Adipocyte (in vitro differentiated cells): ENCODE measurements at regions not wholly inside any gene's neighbourhood (a gene's known extent, or its start where the extent isn't known, plus 50 kb on each side); places are given as distances from the start of the nearest gene placed in this dataset.

Experiments
- DNase-seq: peaks from one replicate; pipeline ENCODE4 v3.0.0-alpha.2; 2015; ENCODE audit warnings: low read depth
- H3K27me3 ChIP-seq: replicated peaks from 2 replicates; pipeline ENCODE4 v1.7.0; 2013; ENCODE audit warnings: mild to moderate bottlenecking, low read length, moderate library complexity; ENCODE audit not compliant: control insufficient read depth, insufficient read depth
- H3K36me3 ChIP-seq: 2 replicates; pipeline ENCODE4 v1.7.0; 2013; ENCODE audit warnings: low read length, mild to moderate bottlenecking, moderate library complexity; ENCODE audit not compliant: control insufficient read depth, insufficient read depth, severe bottlenecking
- H3K4me1 ChIP-seq: 2 replicates; pipeline ENCODE4 v1.7.0; 2013; ENCODE audit warnings: mild to moderate bottlenecking, low read length, moderate library complexity; ENCODE audit not compliant: control insufficient read depth, insufficient read depth
- H3K4me3 ChIP-seq: 2 replicates; pipeline ENCODE4 v1.7.0; 2013; ENCODE audit warnings: mild to moderate bottlenecking, low read length, moderate library complexity
- H3K9ac ChIP-seq: 2 replicates; pipeline ENCODE4 v1.7.0; 2013; ENCODE audit warnings: mild to moderate bottlenecking, low read length, moderate library complexity
- H3K9me3 ChIP-seq: 2 replicates; pipeline ENCODE4 v1.7.0; 2013; ENCODE audit warnings: mild to moderate bottlenecking, low read length, moderate library complexity; ENCODE audit not compliant: control insufficient read depth

- H3K9ac ChIP-seq = no peak overlapping the region
- H3K4me1 ChIP-seq = no peaks in the 10 kb centered on the region
- no peaks in the 10 kb centered on the region for H3K27me3 ChIP-seq
Observed at GRCh38 chr16:62966626-62967025, 930.4 kb upstream of the CDH8 start.

GRCh38 chr16:62965831-62966230 is 929.6 kb upstream of the CDH8 start:
- H3K4me1 ChIP-seq = no peaks in the 10 kb centered on the region
- H3K36me3 ChIP-seq = no peaks in the 10 kb centered on the region
- H3K4me3 ChIP-seq = no peak overlapping the region
- no peaks in the 10 kb centered on the region for H3K9me3 ChIP-seq
- no peaks in the 10 kb centered on the region for H3K27me3 ChIP-seq
- H3K9ac ChIP-seq = no peak overlapping the region
- no peak for DNase-seq

More at GRCh38 chr16:62966626-62967025, 930.4 kb upstream of the CDH8 start:
- DNase-seq = no peak
- no peaks in the 10 kb centered on the region for H3K9me3 ChIP-seq
- no peak overlapping the region for H3K4me3 ChIP-seq
- no peaks in the 10 kb centered on the region for H3K36me3 ChIP-seq

GRCh38 chr16:62963846-62964245 is 927.6 kb upstream of the CDH8 start:
- Histone ChIP-seq H3K4me3 (no peak overlapping the region), H3K9ac (no peak overlapping the region), H3K36me3 (no peaks in the 10 kb centered on the region), H3K4me1 (no peaks in the 10 kb centered on the region), H3K9me3 (no peaks in the 10 kb centered on the region), H3K27me3 (no peaks in the 10 kb centered on the region)
- DNase-seq = no peak

- H3K4me1 ChIP-seq = no peaks in the 10 kb centered on the region
- no peak overlapping the region for H3K9ac ChIP-seq
- H3K27me3 ChIP-seq = no peaks in the 10 kb centered on the region
- no peaks in the 10 kb centered on the region for H3K9me3 ChIP-seq
- no peak for DNase-seq
- H3K36me3 ChIP-seq = no peaks in the 10 kb centered on the region
- no peak overlapping the region for H3K4me3 ChIP-seq
Observed at GRCh38 chr16:62955033-62955349, 918.8 kb upstream of the CDH8 start.

GRCh38 chr16:62954144-62955032 is 918.1 kb upstream of the CDH8 start:
- no peak overlapping the region for H3K9ac ChIP-seq
- no peaks in the 10 kb centered on the region for H3K36me3 ChIP-seq
- no peaks in the 10 kb centered on the region for H3K27me3 ChIP-seq
- no peak overlapping the region for H3K4me3 ChIP-seq
- H3K9me3 ChIP-seq = no peaks in the 10 kb centered on the region
- no peak for DNase-seq
- H3K4me1 ChIP-seq = no peaks in the 10 kb centered on the region

GRCh38 chr16:62950351-62950750 is 914.1 kb upstream of the CDH8 start:
- no peak overlapping the region for H3K9ac ChIP-seq
- H3K36me3 ChIP-seq = no peaks in the 10 kb centered on the region
- no peak overlapping the region for H3K4me3 ChIP-seq
- H3K4me1 ChIP-seq = no peaks in the 10 kb centered on the region
- H3K27me3 ChIP-seq = no peaks in the 10 kb centered on the region
- H3K9me3 ChIP-seq = peaks cover 4% of the 10 kb centered on the region
- no peak for DNase-seq

- DNase-seq = no peak
- Histone ChIP-seq H3K9me3 (no peaks in the 10 kb centered on the region), H3K27me3 (no peaks in the 10 kb centered on the region), H3K4me1 (no peaks in the 10 kb centered on the region), H3K4me3 (no peak overlapping the region), H3K9ac (no peak overlapping the region), H3K36me3 (no peaks in the 10 kb centered on the region)
Observed at GRCh38 chr16:62940569-62940968, 904.3 kb upstream of the CDH8 start.

GRCh38 chr16:62939687-62940086 is 903.4 kb upstream of the CDH8 start:
- no peaks in the 10 kb centered on the region for H3K9me3 ChIP-seq
- H3K27me3 ChIP-seq = no peaks in the 10 kb centered on the region
- no peak overlapping the region for H3K4me3 ChIP-seq
- H3K4me1 ChIP-seq = no peaks in the 10 kb centered on the region
- H3K9ac ChIP-seq = no peak overlapping the region
- H3K36me3 ChIP-seq = no peaks in the 10 kb centered on the region
- DNase-seq = no peak

- H3K9me3 ChIP-seq = no peaks in the 10 kb centered on the region
- no peaks in the 10 kb centered on the region for H3K4me1 ChIP-seq
- no peak overlapping the region for H3K4me3 ChIP-seq
- H3K9ac ChIP-seq = no peak overlapping the region
- no peak for DNase-seq
- H3K36me3 ChIP-seq = no peaks in the 10 kb centered on the region
- H3K27me3 ChIP-seq = no peaks in the 10 kb centered on the region
Observed at GRCh38 chr16:62933929-62934328, 897.7 kb upstream of the CDH8 start.

- no peaks in the 10 kb centered on the region for H3K36me3 ChIP-seq
- DNase-seq = no peak
- H3K9me3 ChIP-seq = no peaks in the 10 kb centered on the region
- no peaks in the 10 kb centered on the region for H3K27me3 ChIP-seq
- no peaks in the 10 kb centered on the region for H3K4me1 ChIP-seq
- H3K9ac ChIP-seq = no peak overlapping the region
- no peak overlapping the region for H3K4me3 ChIP-seq
Observed at GRCh38 chr16:62929593-62929992, 893.4 kb upstream of the CDH8 start.

GRCh38 chr16:62927122-62927521 is 890.9 kb upstream of the CDH8 start:
- no peaks in the 10 kb centered on the region for H3K4me1 ChIP-seq
- no peak for DNase-seq
- no peaks in the 10 kb centered on the region for H3K27me3 ChIP-seq
- no peaks in the 10 kb centered on the region for H3K36me3 ChIP-seq
- no peaks in the 10 kb centered on the region for H3K9me3 ChIP-seq
- H3K9ac ChIP-seq = no peak overlapping the region
- no peak overlapping the region for H3K4me3 ChIP-seq
